K562 (cell line): ENCODE measurements at regions not wholly inside any gene's neighbourhood (a gene's known extent, or its start where the extent isn't known, plus 50 kb on each side); places are given as distances from the start of the nearest gene placed in this dataset.
A peak's percentile ranks its signal among the peaks of the same experiment; 100 is the strongest.

Experiments used
- C11orf30 ChIP-seq: fragments of 450-650 bp; IDR thresholded peaks from 2 replicates; pipeline ENCODE4 v1.6.1; 2016; ENCODE audit warnings: low read depth, mild to moderate bottlenecking
- CCAR2 ChIP-seq: fragments of 200-400 bp; formaldehyde crosslinking; IDR thresholded peaks from 2 replicates; pipeline ENCODE4 v1.6.1; 2017; ENCODE audit warnings: mild to moderate bottlenecking, low read depth, low read length
- ELK1 ChIP-seq: sonication (generic); formaldehyde crosslinking; IDR thresholded peaks from 2 replicates; pipeline ENCODE4 v1.8.1; 2022; ENCODE audit warnings: missing genetic modification reagents
- HMG20A ChIP-seq: fragments of 450-650 bp; formaldehyde crosslinking; conservative IDR thresholded peaks from 2 replicates; pipeline ENCODE4 v1.4.0; 2020; ENCODE audit warnings: mild to moderate bottlenecking, mixed read lengths
- MAFG ChIP-seq: fragments of 450-650 bp; conservative IDR thresholded peaks from 2 replicates; pipeline ENCODE4 v1.6.1; 2016; ENCODE audit warnings: missing genetic modification characterization, missing compliant biosample characterization
- ZNF589 ChIP-seq: fragments of 200-800 bp; sonication (Bioruptor generic); IDR thresholded peaks from 2 replicates; pipeline ENCODE4 v1.6.1; 2016; ENCODE audit warnings: low read depth, missing genetic modification characterization, missing compliant biosample characterization
- TF ChIP-seq, protein P1 (sequence below): IDR thresholded peaks from 3 replicates; pipeline ENCODE4 v1.6.1; 2011; ENCODE audit warnings: borderline replicate concordance, mild to moderate bottlenecking, moderate library complexity; ENCODE audit not compliant: insufficient read length; ENCODE audit errors: extremely low read depth
- TF ChIP-seq, protein P2 (sequence below), 2 experiments: IDR thresholded peaks; 2 replicates each; pipeline ENCODE4 v1.6.1; 2011; ENCODE audit warnings: borderline replicate concordance in 1 of 2, control low read depth in 1 of 2, low read depth in 1 of 2, low read length in 1 of 2, mild to moderate bottlenecking in 1 of 2, mixed read lengths in 1 of 2, moderate library complexity in 1 of 2; ENCODE audit not compliant: insufficient read depth in 1 of 2, insufficient read length in 1 of 2, poor library complexity in 1 of 2, severe bottlenecking in 1 of 2; ENCODE audit errors: extremely low read depth in 1 of 2

DNA sequence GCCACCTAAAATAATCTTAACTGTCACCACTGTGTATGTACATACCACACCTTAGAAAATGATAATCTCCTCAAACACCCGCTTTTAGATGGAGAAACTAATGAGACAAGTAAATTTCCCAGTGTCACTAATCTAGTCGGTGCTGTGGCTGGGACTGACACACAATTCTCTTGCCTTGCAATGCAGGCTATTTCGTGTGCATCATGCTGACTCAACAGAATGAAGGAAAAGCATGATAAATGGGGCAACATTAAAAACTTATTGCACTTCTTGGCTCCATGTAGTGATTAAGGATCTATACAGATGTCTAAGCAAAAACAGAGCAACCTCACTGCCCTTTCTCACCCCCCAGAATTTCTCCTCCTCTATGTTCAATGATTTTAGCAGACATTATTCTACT, 677.9 kb downstream of the DTWD2 start (continued):
- TF ChIP-seq MAFG (tag) (peak; percentile 31; the same call in 1 of the 2 replicates), C11orf30 (0 out of 2 replicates have a peak, but pooled peaks have one; percentile 10), ELK1 (CRISPR knock-in tag) (no peak), CCAR2 (no peak), HMG20A (CRISPR knock-in tag) (no peak), ZNF589 (CRISPR knock-in tag) (no peak)
- TF ChIP-seq, protein P1, sequence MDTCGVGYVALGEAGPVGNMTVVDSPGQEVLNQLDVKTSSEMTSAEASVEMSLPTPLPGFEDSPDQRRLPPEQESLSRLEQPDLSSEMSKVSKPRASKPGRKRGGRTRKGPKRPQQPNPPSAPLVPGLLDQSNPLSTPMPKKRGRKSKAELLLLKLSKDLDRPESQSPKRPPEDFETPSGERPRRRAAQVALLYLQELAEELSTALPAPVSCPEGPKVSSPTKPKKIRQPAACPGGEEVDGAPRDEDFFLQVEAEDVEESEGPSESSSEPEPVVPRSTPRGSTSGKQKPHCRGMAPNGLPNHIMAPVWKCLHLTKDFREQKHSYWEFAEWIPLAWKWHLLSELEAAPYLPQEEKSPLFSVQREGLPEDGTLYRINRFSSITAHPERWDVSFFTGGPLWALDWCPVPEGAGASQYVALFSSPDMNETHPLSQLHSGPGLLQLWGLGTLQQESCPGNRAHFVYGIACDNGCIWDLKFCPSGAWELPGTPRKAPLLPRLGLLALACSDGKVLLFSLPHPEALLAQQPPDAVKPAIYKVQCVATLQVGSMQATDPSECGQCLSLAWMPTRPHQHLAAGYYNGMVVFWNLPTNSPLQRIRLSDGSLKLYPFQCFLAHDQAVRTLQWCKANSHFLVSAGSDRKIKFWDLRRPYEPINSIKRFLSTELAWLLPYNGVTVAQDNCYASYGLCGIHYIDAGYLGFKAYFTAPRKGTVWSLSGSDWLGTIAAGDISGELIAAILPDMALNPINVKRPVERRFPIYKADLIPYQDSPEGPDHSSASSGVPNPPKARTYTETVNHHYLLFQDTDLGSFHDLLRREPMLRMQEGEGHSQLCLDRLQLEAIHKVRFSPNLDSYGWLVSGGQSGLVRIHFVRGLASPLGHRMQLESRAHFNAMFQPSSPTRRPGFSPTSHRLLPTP, result no peak
- TF ChIP-seq, protein P2, sequence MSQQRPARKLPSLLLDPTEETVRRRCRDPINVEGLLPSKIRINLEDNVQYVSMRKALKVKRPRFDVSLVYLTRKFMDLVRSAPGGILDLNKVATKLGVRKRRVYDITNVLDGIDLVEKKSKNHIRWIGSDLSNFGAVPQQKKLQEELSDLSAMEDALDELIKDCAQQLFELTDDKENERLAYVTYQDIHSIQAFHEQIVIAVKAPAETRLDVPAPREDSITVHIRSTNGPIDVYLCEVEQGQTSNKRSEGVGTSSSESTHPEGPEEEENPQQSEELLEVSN (IDR thresholded peaks at IDR 0.05; ENCODE audit: borderline replicate concordance in 1 of 2, extremely low read depth in 1 of 2, insufficient read depth in 1 of 2, insufficient read length in 1 of 2, low read depth in 1 of 2, low read length in 1 of 2, poor library complexity in 1 of 2, severe bottlenecking in 1 of 2), result no peak
- TF ChIP-seq, all 486 proteins: peak for 4
